ENCODE measurements at regions not wholly inside any gene's neighbourhood (a gene's known extent, or its start where the extent isn't known, plus 50 kb on each side); places are given as distances from the start of the nearest gene placed in this dataset.

DNA sequence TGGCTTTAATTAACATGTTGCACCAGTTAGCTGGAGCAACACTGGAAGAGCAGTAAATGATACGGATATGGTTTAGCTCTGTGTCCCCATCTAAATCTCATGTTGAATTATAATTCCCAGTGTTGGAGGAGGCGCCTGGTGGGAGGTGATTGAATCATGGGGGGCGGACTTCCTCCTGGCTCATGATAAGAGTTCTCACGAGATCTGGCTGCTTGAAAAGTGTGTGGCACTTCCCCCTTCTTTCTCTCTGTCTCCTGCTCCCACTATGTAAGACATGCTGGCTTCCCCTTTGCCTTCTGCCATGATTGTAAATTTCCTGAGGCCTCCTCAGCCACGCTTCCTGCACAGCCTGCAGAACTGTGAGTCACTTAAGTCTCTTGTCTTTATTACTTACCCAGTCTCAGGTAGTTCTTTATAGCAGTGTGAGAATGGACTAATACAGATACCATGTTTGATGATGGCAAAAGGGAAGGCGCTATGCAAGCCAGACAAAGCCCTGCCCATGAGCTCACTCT is 963.6 kb downstream of the SOCS6 start:
- no peaks in the 10 kb centered on the region for H3K79me2 ChIP-seq (ENCODE audit: control insufficient read depth, insufficient read depth, low read length)
- no peak overlapping the region for H3K4me2 ChIP-seq (ENCODE audit: control insufficient read depth, extremely low read depth, insufficient read depth, low read depth, low read length)
- no peak overlapping the region for H3K27ac ChIP-seq (ENCODE audit: control insufficient read depth, insufficient read depth, low read length)
- H3K9me3 ChIP-seq (ENCODE audit: control insufficient read depth, low read depth, low read length) = peaks cover 2% of the 10 kb centered on the region
- TF ChIP-seq, protein P1, sequence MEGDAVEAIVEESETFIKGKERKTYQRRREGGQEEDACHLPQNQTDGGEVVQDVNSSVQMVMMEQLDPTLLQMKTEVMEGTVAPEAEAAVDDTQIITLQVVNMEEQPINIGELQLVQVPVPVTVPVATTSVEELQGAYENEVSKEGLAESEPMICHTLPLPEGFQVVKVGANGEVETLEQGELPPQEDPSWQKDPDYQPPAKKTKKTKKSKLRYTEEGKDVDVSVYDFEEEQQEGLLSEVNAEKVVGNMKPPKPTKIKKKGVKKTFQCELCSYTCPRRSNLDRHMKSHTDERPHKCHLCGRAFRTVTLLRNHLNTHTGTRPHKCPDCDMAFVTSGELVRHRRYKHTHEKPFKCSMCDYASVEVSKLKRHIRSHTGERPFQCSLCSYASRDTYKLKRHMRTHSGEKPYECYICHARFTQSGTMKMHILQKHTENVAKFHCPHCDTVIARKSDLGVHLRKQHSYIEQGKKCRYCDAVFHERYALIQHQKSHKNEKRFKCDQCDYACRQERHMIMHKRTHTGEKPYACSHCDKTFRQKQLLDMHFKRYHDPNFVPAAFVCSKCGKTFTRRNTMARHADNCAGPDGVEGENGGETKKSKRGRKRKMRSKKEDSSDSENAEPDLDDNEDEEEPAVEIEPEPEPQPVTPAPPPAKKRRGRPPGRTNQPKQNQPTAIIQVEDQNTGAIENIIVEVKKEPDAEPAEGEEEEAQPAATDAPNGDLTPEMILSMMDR (optimal IDR thresholded peaks at IDR 0.05 in 1 of 3, IDR thresholded peaks at IDR 0.05 in 1 of 3, conservative IDR thresholded peaks at IDR 0.05 in 1 of 3; ENCODE audit: extremely low read depth in 1 of 3, insufficient read depth in 2 of 3, low read length in 3 of 3) = no peak
- no peak for TF ChIP-seq EZH2 (IDR thresholded peaks at IDR 0.05; ENCODE audit: low read length)
- DNase-seq (ENCODE audit: low read depth, low spot score) = no peak
- no peaks in the 10 kb centered on the region for H4K20me1 ChIP-seq (ENCODE audit: control insufficient read depth, extremely low read depth, insufficient read depth, low read length)
- no peak overlapping the region for H3K9ac ChIP-seq (ENCODE audit: control insufficient read depth, extremely low read depth, insufficient read depth, low read length)
- H3K36me3 ChIP-seq (ENCODE audit: control insufficient read depth in 2 of 2, extremely low read depth in 1 of 2, insufficient read depth in 2 of 2, low read length in 2 of 2) = no peaks in the 10 kb centered on the region
- H3K4me3 ChIP-seq (ENCODE audit: control insufficient read depth in 2 of 3, extremely low read depth in 1 of 3, insufficient read depth in 2 of 3, low read depth in 1 of 3, low read length in 3 of 3) = no peak overlapping the region
- H3K27me3 ChIP-seq (ENCODE audit: control insufficient read depth, extremely low read depth, insufficient read depth, low read length) = no peaks in the 10 kb centered on the region
- no peak overlapping the region for H2AFZ ChIP-seq (ENCODE audit: control insufficient read depth, low read length)
- no peaks in the 10 kb centered on the region for H3K4me1 ChIP-seq (ENCODE audit: control insufficient read depth, extremely low read depth, insufficient read depth, low read length)
- no peaks in the 10 kb centered on the region for H3K9me1 ChIP-seq (ENCODE audit: control insufficient read depth, extremely low read depth, insufficient read depth, low read length)
- dilution Hi-C loops (cut with MboI; ENCODE audit: extremely low pct_ligation_motif_present, low sequenced_read_pairs) = no loop called here
- no peak for FAIRE-seq

DNA sequence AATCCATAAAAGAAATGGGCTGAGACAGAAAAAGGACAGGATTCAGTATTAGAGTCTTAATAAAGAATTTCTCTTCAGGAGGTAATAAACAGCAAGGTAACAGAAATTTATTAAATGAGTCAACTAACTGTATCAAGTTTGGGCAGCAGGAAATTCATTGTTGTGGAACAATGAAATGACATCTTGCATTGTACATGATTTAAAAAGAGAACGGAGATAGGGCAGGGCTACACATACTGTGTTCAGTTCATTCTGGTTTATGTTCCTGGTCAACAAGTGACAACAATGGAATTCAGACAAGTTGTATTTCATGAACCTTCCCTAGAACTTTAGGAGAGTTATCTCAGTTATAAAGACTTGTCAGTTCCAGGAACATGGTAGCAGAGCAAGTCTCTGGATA is 961.3 kb downstream of the SOCS6 start:
- no peak for DNase-seq (ENCODE audit: low read depth, low spot score)
- no peak overlapping the region for H2AFZ ChIP-seq (ENCODE audit: control insufficient read depth, low read length)
- dilution Hi-C loops (cut with MboI; ENCODE audit: extremely low pct_ligation_motif_present, low sequenced_read_pairs) = no loop called here
- H3K27ac ChIP-seq (ENCODE audit: control insufficient read depth, insufficient read depth, low read length) = no peak overlapping the region
- no peaks in the 10 kb centered on the region for H3K27me3 ChIP-seq (ENCODE audit: control insufficient read depth, extremely low read depth, insufficient read depth, low read length)
- H3K9me1 ChIP-seq (ENCODE audit: control insufficient read depth, extremely low read depth, insufficient read depth, low read length) = no peaks in the 10 kb centered on the region
- no peaks in the 10 kb centered on the region for H4K20me1 ChIP-seq (ENCODE audit: control insufficient read depth, extremely low read depth, insufficient read depth, low read length)
- no peak for FAIRE-seq
- no peaks in the 10 kb centered on the region for H3K79me2 ChIP-seq (ENCODE audit: control insufficient read depth, insufficient read depth, low read length)
- peaks cover 2% of the 10 kb centered on the region for H3K9me3 ChIP-seq (ENCODE audit: control insufficient read depth, low read depth, low read length)
- no peak for TF ChIP-seq EZH2 (IDR thresholded peaks at IDR 0.05; ENCODE audit: low read length)
- TF ChIP-seq, protein P1 (optimal IDR thresholded peaks at IDR 0.05 in 1 of 3, IDR thresholded peaks at IDR 0.05 in 1 of 3, conservative IDR thresholded peaks at IDR 0.05 in 1 of 3; ENCODE audit: extremely low read depth in 1 of 3, insufficient read depth in 2 of 3, low read length in 3 of 3) = no peak
- H3K4me2 ChIP-seq (ENCODE audit: control insufficient read depth, extremely low read depth, insufficient read depth, low read depth, low read length) = no peak overlapping the region
- H3K4me3 ChIP-seq (ENCODE audit: control insufficient read depth in 2 of 3, extremely low read depth in 1 of 3, insufficient read depth in 2 of 3, low read depth in 1 of 3, low read length in 3 of 3) = no peak overlapping the region
- no peaks in the 10 kb centered on the region for H3K4me1 ChIP-seq (ENCODE audit: control insufficient read depth, extremely low read depth, insufficient read depth, low read length)
- H3K36me3 ChIP-seq (ENCODE audit: control insufficient read depth in 2 of 2, extremely low read depth in 1 of 2, insufficient read depth in 2 of 2, low read length in 2 of 2) = no peaks in the 10 kb centered on the region
- no peak overlapping the region for H3K9ac ChIP-seq (ENCODE audit: control insufficient read depth, extremely low read depth, insufficient read depth, low read length)
